ENCODE measurements at regions not wholly inside any gene's neighbourhood (a gene's known extent, or its start where the extent isn't known, plus 50 kb on each side); places are given as distances from the start of the nearest gene placed in this dataset.

- ATAC-seq: no peak
Measured at GRCh38 chr9:75672478-75672877, 218.0 kb upstream of the PCSK5 start.

GRCh38 chr9:75683591-75683990 is 206.9 kb upstream of the PCSK5 start:
- no peak for ATAC-seq
- TF ChIP-seq BACH2 (CRISPR knock-in tag; IDR thresholded peaks at IDR 0.05; ENCODE audit: borderline replicate concordance) (no peak), ZC3H10 (CRISPR knock-in tag; IDR thresholded peaks at IDR 0.05) (no peak), TCF4 (CRISPR knock-in tag; IDR thresholded peaks at IDR 0.05; ENCODE audit: borderline replicate concordance) (no peak), ZFP3 (CRISPR knock-in tag; IDR thresholded peaks at IDR 0.05) (no peak), CSDC2 (CRISPR knock-in tag; IDR thresholded peaks at IDR 0.05) (no peak), ZNF565 (CRISPR knock-in tag; conservative IDR thresholded peaks at IDR 0.05; ENCODE audit: low read depth) (no peak), TSHZ2 (CRISPR knock-in tag; IDR thresholded peaks at IDR 0.05) (no peak), ESRRG (CRISPR knock-in tag; IDR thresholded peaks at IDR 0.05) (no peak), PATZ1 (CRISPR knock-in tag; IDR thresholded peaks at IDR 0.05; ENCODE audit: borderline replicate concordance) (no peak), TOX (CRISPR knock-in tag; IDR thresholded peaks at IDR 0.05; ENCODE audit: borderline replicate concordance) (no peak), CREB5 (CRISPR knock-in tag; IDR thresholded peaks at IDR 0.05; ENCODE audit: low read depth) (no peak), PPARA (CRISPR knock-in tag; IDR thresholded peaks at IDR 0.05; ENCODE audit: borderline replicate concordance) (no peak), CSRNP3 (CRISPR knock-in tag; IDR thresholded peaks at IDR 0.05) (no peak), GLIS3 (CRISPR knock-in tag; IDR thresholded peaks at IDR 0.05) (no peak)

More at GRCh38 chr9:75672478-75672877, 218.0 kb upstream of the PCSK5 start:
- TF ChIP-seq CREB5 (CRISPR knock-in tag; IDR thresholded peaks at IDR 0.05; ENCODE audit: low read depth) (no peak), TOX (CRISPR knock-in tag; IDR thresholded peaks at IDR 0.05; ENCODE audit: borderline replicate concordance) (no peak), ZFP30 (CRISPR knock-in tag; IDR thresholded peaks at IDR 0.05) (no peak), ZC3H10 (CRISPR knock-in tag; IDR thresholded peaks at IDR 0.05) (no peak), PPARA (CRISPR knock-in tag; IDR thresholded peaks at IDR 0.05; ENCODE audit: borderline replicate concordance) (no peak), ZFP3 (CRISPR knock-in tag; IDR thresholded peaks at IDR 0.05) (no peak), CSDC2 (CRISPR knock-in tag; IDR thresholded peaks at IDR 0.05) (no peak), ZNF565 (CRISPR knock-in tag; conservative IDR thresholded peaks at IDR 0.05; ENCODE audit: low read depth) (no peak), CSRNP3 (CRISPR knock-in tag; IDR thresholded peaks at IDR 0.05) (no peak), OSR1 (CRISPR knock-in tag; IDR thresholded peaks at IDR 0.05) (no peak), GLIS3 (CRISPR knock-in tag; IDR thresholded peaks at IDR 0.05) (no peak), BACH2 (CRISPR knock-in tag; IDR thresholded peaks at IDR 0.05; ENCODE audit: borderline replicate concordance) (no peak), TSHZ2 (CRISPR knock-in tag; IDR thresholded peaks at IDR 0.05) (no peak), TCF4 (CRISPR knock-in tag; IDR thresholded peaks at IDR 0.05; ENCODE audit: borderline replicate concordance) (no peak), ZNF70 (CRISPR knock-in tag; IDR thresholded peaks at IDR 0.05) (no peak), ZNF8 (CRISPR knock-in tag; IDR thresholded peaks at IDR 0.05) (no peak), RARB (CRISPR knock-in tag; IDR thresholded peaks at IDR 0.05) (no peak), SNAI2 (CRISPR knock-in tag; IDR thresholded peaks at IDR 0.05) (no peak)

Measured in SK-N-SH treated with all-trans-retinoic acid at 6 μM for 48 hours (cell line).